OCI-LY7 (cell line): ENCODE measurements at regions not wholly inside any gene's neighbourhood (a gene's known extent, or its start where the extent isn't known, plus 50 kb on each side); places are given as distances from the start of the nearest gene placed in this dataset.
"Not testable (repeated sequence)": the region's sequence is repeated elsewhere in the genome, so short reads cannot be mapped to it uniquely, and the experiment has no call there.

Experiments used
- BruUV-seq: library from RNA; stranded (reverse); fragments of 400-500 nt; replicated peaks from 2 replicates; lab custom pipeline; 2021; lab: Mats Ljungman, UMichigan
- CTCF ChIA-PET: fragments of 300-600 bp; sonication (Branson Sonifier 250); formaldehyde crosslinking; loops from one replicate; lab custom pipeline; 2022; ENCODE audit warnings: antibody characterized with exemption; ENCODE audit not compliant: unreplicated experiment; lab: Charles Lee
- POLR2A ChIA-PET: fragments of 300-600 bp; sonication (Branson Sonifier 250); formaldehyde crosslinking; loops from one replicate; lab custom pipeline; 2022; ENCODE audit warnings: antibody characterized with exemption; lab: Charles Lee
- DNase-seq: peaks from one replicate; pipeline ENCODE4 v3.0.0-alpha.2; 2015; ENCODE audit warnings: low spot score
- H2AFZ ChIP-seq: fragments of 200-600 bp; sonication (generic), shearing (Covaris generic); 2 replicates; pipeline ENCODE4 v1.6.1; 2014; ENCODE audit warnings: mild to moderate bottlenecking, antibody characterized with exemption, low read length, moderate library complexity
- H3K27ac ChIP-seq: fragments of 200-600 bp; sonication (generic); 2 replicates; pipeline ENCODE4 v1.5.1; 2014; ENCODE audit warnings: mixed run types, low read depth, mild to moderate bottlenecking, moderate library complexity, low read length, inconsistent platforms; ENCODE audit not compliant: poor library complexity, severe bottlenecking
- H3K36me3 ChIP-seq: fragments of 200-600 bp; sonication (generic); 2 replicates; pipeline ENCODE4 v1.6.1; 2014; ENCODE audit warnings: mild to moderate bottlenecking, antibody characterized with exemption, low read length, moderate library complexity, mixed read lengths; ENCODE audit not compliant: insufficient read depth
- H3K4me1 ChIP-seq: fragments of 200-600 bp; sonication (generic); 2 replicates; pipeline ENCODE4 v1.5.1; 2014; ENCODE audit warnings: mild to moderate bottlenecking, low read length; ENCODE audit not compliant: insufficient read depth, poor library complexity, severe bottlenecking
- H3K4me2 ChIP-seq: fragments of 200-600 bp; sonication (generic); 2 replicates; pipeline ENCODE4 v1.6.1; 2014; ENCODE audit warnings: mild to moderate bottlenecking, low read length
- H3K4me3 ChIP-seq: fragments of 200-600 bp; sonication (generic); 2 replicates; pipeline ENCODE4 v1.5.1; 2014; ENCODE audit warnings: mild to moderate bottlenecking, low read depth, low read length; ENCODE audit not compliant: poor library complexity, severe bottlenecking
- H3K79me2 ChIP-seq: fragments of 200-600 bp; sonication (generic); 2 replicates; pipeline ENCODE4 v1.6.1; 2016; ENCODE audit warnings: low read depth, mild to moderate bottlenecking, low read length, moderate library complexity, mixed read lengths; ENCODE audit not compliant: insufficient read depth
- H3K9me2 ChIP-seq: fragments of 200-600 bp; sonication (generic); 2 replicates; pipeline ENCODE4 v1.6.1; 2016; ENCODE audit warnings: mild to moderate bottlenecking, low read length, mixed read lengths; ENCODE audit not compliant: insufficient read depth
- H3K9me3 ChIP-seq: fragments of 200-600 bp; sonication (generic); 2 replicates; pipeline ENCODE4 v1.6.1; 2014; ENCODE audit warnings: mild to moderate bottlenecking, mixed run types, low read length, mixed read lengths
- H4K20me1 ChIP-seq: fragments of 200-600 bp; sonication (generic); 2 replicates; pipeline ENCODE4 v1.6.1; 2014; ENCODE audit warnings: mild to moderate bottlenecking, antibody characterized with exemption, low read length, moderate library complexity, mixed read lengths; ENCODE audit not compliant: insufficient read depth
- EZH2phosphoT487 ChIP-seq: fragments of 200-600 bp; sonication (generic); IDR thresholded peaks from 2 replicates; pipeline ENCODE4 v1.6.1; 2018; ENCODE audit warnings: low read depth, borderline replicate concordance, mild to moderate bottlenecking, mixed run types, antibody characterized with exemption, low read length, moderate library complexity, mixed read lengths
- intact Hi-C: fragments of 100-400 bp; cut with micrococcal nuclease; formaldehyde crosslinking; loops from one replicate; pipeline ENCODE4 v1.10.0; 2022; ENCODE audit not compliant: unreplicated experiment
- TF ChIP-seq, protein P1 (sequence below): fragments of 200-600 bp; sonication (generic); conservative IDR thresholded peaks from 2 replicates; pipeline ENCODE4 v1.5.1; 2014; ENCODE audit warnings: mild to moderate bottlenecking, antibody characterized with exemption, low read length, moderate library complexity, mixed read lengths

DNA sequence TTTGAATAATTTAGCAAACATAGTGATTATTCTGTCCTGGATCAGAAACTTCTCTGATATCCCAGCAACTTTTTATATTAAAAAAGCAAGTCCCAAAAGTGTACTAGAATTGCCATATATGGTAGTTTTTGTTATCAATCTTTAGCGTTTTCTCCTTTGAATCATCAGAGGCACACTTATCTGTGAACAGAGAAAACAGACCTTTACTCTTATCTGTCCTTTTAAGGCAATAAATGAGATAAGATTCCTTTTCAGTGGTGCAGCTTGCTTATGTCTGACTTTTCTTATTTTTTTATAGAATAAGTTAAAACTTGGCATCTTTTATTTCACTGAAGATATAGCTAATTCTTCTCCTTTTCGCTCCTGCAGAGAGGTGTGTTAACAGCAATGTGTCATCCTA is 458.1 kb upstream of the PCDH10 start:
- POLR2A ChIA-PET: no interaction called here
- TF ChIP-seq, protein P1, sequence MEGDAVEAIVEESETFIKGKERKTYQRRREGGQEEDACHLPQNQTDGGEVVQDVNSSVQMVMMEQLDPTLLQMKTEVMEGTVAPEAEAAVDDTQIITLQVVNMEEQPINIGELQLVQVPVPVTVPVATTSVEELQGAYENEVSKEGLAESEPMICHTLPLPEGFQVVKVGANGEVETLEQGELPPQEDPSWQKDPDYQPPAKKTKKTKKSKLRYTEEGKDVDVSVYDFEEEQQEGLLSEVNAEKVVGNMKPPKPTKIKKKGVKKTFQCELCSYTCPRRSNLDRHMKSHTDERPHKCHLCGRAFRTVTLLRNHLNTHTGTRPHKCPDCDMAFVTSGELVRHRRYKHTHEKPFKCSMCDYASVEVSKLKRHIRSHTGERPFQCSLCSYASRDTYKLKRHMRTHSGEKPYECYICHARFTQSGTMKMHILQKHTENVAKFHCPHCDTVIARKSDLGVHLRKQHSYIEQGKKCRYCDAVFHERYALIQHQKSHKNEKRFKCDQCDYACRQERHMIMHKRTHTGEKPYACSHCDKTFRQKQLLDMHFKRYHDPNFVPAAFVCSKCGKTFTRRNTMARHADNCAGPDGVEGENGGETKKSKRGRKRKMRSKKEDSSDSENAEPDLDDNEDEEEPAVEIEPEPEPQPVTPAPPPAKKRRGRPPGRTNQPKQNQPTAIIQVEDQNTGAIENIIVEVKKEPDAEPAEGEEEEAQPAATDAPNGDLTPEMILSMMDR: no peak
- TF ChIP-seq EZH2phosphoT487: no peak
- Histone ChIP-seq H3K27ac (no peak overlapping the region), H3K4me3 (no peak overlapping the region), H3K4me1 (no peaks in the 10 kb centered on the region), H3K9me3 (peaks cover 5% of the 10 kb centered on the region; the same call in 1 of the 2 replicates), H3K4me2 (no peak overlapping the region), H3K79me2 (no peaks in the 10 kb centered on the region), H3K36me3 (no peaks in the 10 kb centered on the region), H3K9me2 (no peaks in the 10 kb centered on the region), H4K20me1 (no peaks in the 10 kb centered on the region), H2AFZ (no peak overlapping the region)
- CTCF ChIA-PET: no interaction called here
- intact Hi-C loops: no loop called here
- no TSS peak for BruUV-seq
- DNase-seq: no peak

DNA sequence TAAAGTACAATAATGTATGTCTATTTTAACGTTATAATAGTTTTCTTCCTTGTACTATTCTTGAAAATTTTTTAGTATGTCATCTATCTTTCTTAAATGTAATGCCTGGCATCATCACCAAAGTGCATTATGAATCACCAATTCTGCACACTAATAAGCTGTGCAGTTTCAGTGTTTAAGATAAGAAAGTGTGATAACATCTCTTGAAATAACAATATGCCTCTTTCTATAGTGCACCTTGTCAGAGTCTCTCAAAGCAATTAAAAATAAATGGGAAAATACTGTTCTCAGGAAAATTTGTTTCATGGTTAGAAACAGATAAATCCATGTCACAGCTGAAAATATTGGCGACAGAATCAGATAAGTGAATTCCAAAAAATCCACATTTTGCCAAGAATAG is 457.4 kb upstream of the PCDH10 start:
- H3K27ac ChIP-seq: no peak overlapping the region
- DNase-seq: no peak
- H3K4me2 ChIP-seq: no peak overlapping the region
- no peak for TF ChIP-seq EZH2phosphoT487
- TF ChIP-seq, protein P1: no peak
- H4K20me1 ChIP-seq: no peaks in the 10 kb centered on the region
- no peaks in the 10 kb centered on the region for H3K9me2 ChIP-seq
- POLR2A ChIA-PET: no interaction called here
- no peaks in the 10 kb centered on the region for H3K4me1 ChIP-seq
- no peaks in the 10 kb centered on the region for H3K79me2 ChIP-seq
- H2AFZ ChIP-seq: no peak overlapping the region
- H3K4me3 ChIP-seq: no peak overlapping the region
- no peaks in the 10 kb centered on the region for H3K36me3 ChIP-seq
- peaks cover 5% of the 10 kb centered on the region; the same call in 1 of the 2 replicates for H3K9me3 ChIP-seq
- intact Hi-C loops: no loop called here
- CTCF ChIA-PET: no interaction called here
- BruUV-seq: no TSS peak

DNA sequence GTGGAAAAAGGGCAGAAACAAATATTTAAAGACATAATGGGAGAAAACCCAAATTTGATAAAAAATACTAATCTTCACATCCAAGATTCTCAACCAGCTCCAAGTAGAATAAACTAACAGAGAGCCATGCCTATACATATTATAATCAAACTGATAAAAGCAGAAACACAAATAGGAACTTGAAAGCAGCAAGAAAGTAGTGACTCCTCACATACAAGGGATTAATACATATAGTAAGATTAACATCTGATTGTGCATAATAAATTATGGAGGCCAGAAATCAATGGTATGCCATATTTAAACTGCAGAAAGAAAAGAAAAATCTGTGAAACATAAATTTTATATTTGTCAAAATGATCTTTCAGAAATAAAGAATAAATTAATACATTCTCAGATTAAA is 454.3 kb upstream of the PCDH10 start:
- Histone ChIP-seq H3K9me2 (no peaks in the 10 kb centered on the region), H3K4me1 (no peaks in the 10 kb centered on the region), H4K20me1 (no peaks in the 10 kb centered on the region), H3K27ac (no peak overlapping the region), H2AFZ (no peak overlapping the region), H3K36me3 (no peaks in the 10 kb centered on the region), H3K79me2 (no peaks in the 10 kb centered on the region), H3K4me2 (no peak overlapping the region), H3K4me3 (no peak overlapping the region), H3K9me3 (peaks cover 5% of the 10 kb centered on the region; the same call in 1 of the 2 replicates)
- ChIA-PET CTCF (no interaction called here), POLR2A (interaction anchor here (0.7 kb wide), 1 partner anchor 76 kb away, joined by 3 read pairs; no protein-coding TSS in a partner anchor)
- no TSS peak for BruUV-seq
- no peak for TF ChIP-seq EZH2phosphoT487
- TF ChIP-seq, protein P1: no peak
- DNase-seq: no peak
- intact Hi-C loops: no loop called here

DNA sequence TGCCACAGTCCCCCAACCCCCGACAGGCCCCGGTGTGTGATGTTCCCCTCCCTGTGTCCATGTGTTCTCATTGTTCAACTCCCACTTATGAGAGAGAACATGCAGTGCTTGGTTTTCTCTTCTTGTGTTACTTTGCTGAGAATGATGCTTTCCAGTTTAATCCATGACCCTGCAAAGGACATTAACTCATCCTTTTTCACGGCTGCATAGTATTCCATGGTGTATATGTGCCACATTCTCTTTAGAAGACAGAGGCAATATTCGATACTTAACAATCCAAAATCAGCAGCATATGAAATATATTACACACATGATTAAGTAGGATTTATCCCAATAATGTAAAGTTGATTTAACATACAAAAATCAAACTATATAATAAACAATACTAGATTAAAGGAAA is 451.6 kb upstream of the PCDH10 start:
- BruUV-seq, intact Hi-C loops, POLR2A ChIA-PET, CTCF ChIA-PET, H4K20me1 ChIP-seq, H3K36me3 ChIP-seq, H3K4me3 ChIP-seq, DNase-seq, H3K9me3 ChIP-seq, H2AFZ ChIP-seq, H3K27ac ChIP-seq, H3K4me1 ChIP-seq, H3K4me2 ChIP-seq, H3K9me2 ChIP-seq, H3K79me2 ChIP-seq: not testable (repeated sequence)
